H1 (cell line): ENCODE measurements at regions not wholly inside any gene's neighbourhood (a gene's known extent, or its start where the extent isn't known, plus 50 kb on each side); places are given as distances from the start of the nearest gene placed in this dataset.
A peak's percentile ranks its signal among the peaks of the same experiment; 100 is the strongest.

ENCODE experiments used
- CTCF ChIA-PET: fragments of 300-600 bp; sonication (Branson Sonifier 250); formaldehyde crosslinking; loops from one replicate; lab custom pipeline; 2021; ENCODE audit not compliant: partially characterized antibody; lab: Charles Lee
- POLR2A ChIA-PET: fragments of 300-600 bp; sonication (Branson Sonifier 250); formaldehyde crosslinking; loops from one replicate; lab custom pipeline; 2021; ENCODE audit warnings: inconsistent platforms; ENCODE audit not compliant: partially characterized antibody; lab: Charles Lee
- DNase-seq, 2 experiments: peaks; one replicate each; pipeline versions ENCODE4 v3.0.0 to v3.0.0-alpha.2; 2010 to 2022; ENCODE audit warnings: low spot score in 2 of 2, low read depth in 1 of 2, mixed read lengths in 1 of 2
- FAIRE-seq: peaks from 2 replicates; lab custom pipeline; 2011; peaks lifted over from hg19 to GRCh38; lab: Jason Lieb, UNC
- H2AFZ ChIP-seq: 2 replicates; pipeline ENCODE4 v1.8.1; 2012; ENCODE audit warnings: low read length, inconsistent platforms
- H2AK5ac ChIP-seq: 2 replicates; pipeline ENCODE4 v1.6.1; 2013; ENCODE audit warnings: low read depth, low read length
- H2BK120ac ChIP-seq: replicated peaks from 2 replicates; pipeline ENCODE3; 2013; ENCODE audit warnings: low read depth, low read length, inconsistent platforms
- H2BK12ac ChIP-seq: 2 replicates; pipeline ENCODE4 v1.6.1; 2013; ENCODE audit warnings: low read depth, low read length
- H2BK15ac ChIP-seq: 2 replicates; pipeline ENCODE4 v1.6.1; 2013; ENCODE audit warnings: low read length
- H2BK20ac ChIP-seq: 2 replicates; pipeline ENCODE4 v1.6.1; 2013; ENCODE audit warnings: low read length
- H2BK5ac ChIP-seq: 2 replicates; pipeline ENCODE4 v1.6.1; 2013; ENCODE audit warnings: low read depth, low read length
- H3K14ac ChIP-seq: 2 replicates; pipeline ENCODE4 v1.6.1; 2013; ENCODE audit warnings: inconsistent platforms; ENCODE audit not compliant: insufficient read length
- H3K18ac ChIP-seq: 2 replicates; pipeline ENCODE4 v1.6.1; 2013; ENCODE audit warnings: low read length; ENCODE audit errors: extremely low read depth
- H3K23ac ChIP-seq: 2 replicates; pipeline ENCODE4 v1.6.1; 2013; ENCODE audit warnings: inconsistent platforms; ENCODE audit not compliant: insufficient read length
- H3K23me2 ChIP-seq: 2 replicates; pipeline ENCODE4 v1.6.1; 2013; ENCODE audit warnings: low read depth, low read length
- H3K27ac ChIP-seq: 2 replicates; pipeline ENCODE4 v1.6.1; 2011; ENCODE audit warnings: low read depth, low read length, inconsistent platforms
- H3K27me3 ChIP-seq, 4 experiments: replicated peaks in 1 of 4; 1 replicate in 1 of 4; 2 replicates in 3 of 4; pipeline versions ENCODE4 v1.6.1 to v1.8.1; 2011 to 2013; ENCODE audit warnings: low read length in 3 of 4, mild to moderate bottlenecking in 3 of 4, inconsistent platforms in 2 of 4, mixed read lengths in 2 of 4, moderate library complexity in 1 of 4; ENCODE audit not compliant: control insufficient read depth in 3 of 4, insufficient read depth in 3 of 4; ENCODE audit errors: extremely low read depth in 1 of 4
- H3K36me3 ChIP-seq, 4 experiments: 2 replicates each; pipeline versions ENCODE4 v1.6.1 to v1.8.1; 2011 to 2013; ENCODE audit warnings: mild to moderate bottlenecking in 4 of 4, low read length in 3 of 4, moderate library complexity in 2 of 4, control low read depth in 1 of 4, inconsistent platforms in 1 of 4; ENCODE audit not compliant: insufficient read depth in 4 of 4, control insufficient read depth in 2 of 4
- H3K4ac ChIP-seq: replicated peaks from 2 replicates; pipeline ENCODE3; 2013; ENCODE audit warnings: low read length, low read depth, mixed read lengths, inconsistent platforms; ENCODE audit not compliant: insufficient read length
- H3K4me1 ChIP-seq, 4 experiments: replicated peaks in 1 of 4; 1 replicate in 1 of 4; 2 replicates in 3 of 4; pipeline versions ENCODE4 v1.6.1 to v1.8.1; 2011 to 2013; ENCODE audit warnings: low read length in 3 of 4, inconsistent platforms in 2 of 4, mixed read lengths in 1 of 4; ENCODE audit not compliant: insufficient read depth in 4 of 4, control insufficient read depth in 3 of 4
- H3K4me2 ChIP-seq, 2 experiments: 2 replicates each; pipeline versions ENCODE4 v1.6.1 to v1.8.1; 2011 to 2013; ENCODE audit warnings: low read depth in 2 of 2, low read length in 2 of 2, control low read depth in 1 of 2, inconsistent platforms in 1 of 2, mild to moderate bottlenecking in 1 of 2; ENCODE audit not compliant: insufficient read depth in 1 of 2
- H3K4me3 ChIP-seq, 4 experiments: fragments of 200-600, 300-600 bp in 1 of 4; sonication (generic), shearing (Covaris generic), sonication (Bioruptor Twin) in 1 of 4; 2 replicates each; pipeline versions ENCODE4 v1.5.1 to v1.8.1; 2011 to 2016; ENCODE audit warnings: low read length in 4 of 4, low read depth in 3 of 4, control low read depth in 2 of 4, inconsistent platforms in 2 of 4, mild to moderate bottlenecking in 2 of 4, mixed read lengths in 1 of 4, moderate library complexity in 1 of 4; ENCODE audit not compliant: insufficient read depth in 2 of 4; ENCODE audit errors: extremely low read depth in 1 of 4
- H3K56ac ChIP-seq: replicated peaks from 2 replicates; pipeline ENCODE3; 2013; ENCODE audit warnings: low read depth, mild to moderate bottlenecking, mixed read lengths, low read length, inconsistent platforms; ENCODE audit not compliant: insufficient read length
- H3K79me1 ChIP-seq: 2 replicates; pipeline ENCODE4 v1.6.1; 2013; ENCODE audit warnings: low read depth, low read length, control low read depth
- H3K79me2 ChIP-seq, 2 experiments: 2 replicates each; pipeline versions ENCODE4 v1.6.1 to v1.8.1; 2012 to 2013; ENCODE audit warnings: low read length in 2 of 2, mild to moderate bottlenecking in 2 of 2, inconsistent platforms in 1 of 2; ENCODE audit not compliant: insufficient read depth in 2 of 2, control insufficient read depth in 1 of 2
- H3K9ac ChIP-seq, 4 experiments: replicated peaks in 1 of 4; 1 replicate in 1 of 4; 2 replicates in 3 of 4; pipeline versions ENCODE4 v1.6.1 to v1.8.1; 2011 to 2013; ENCODE audit warnings: low read depth in 3 of 4, low read length in 3 of 4, control low read depth in 2 of 4, mild to moderate bottlenecking in 2 of 4, moderate library complexity in 2 of 4, inconsistent platforms in 1 of 4; ENCODE audit errors: extremely low read depth in 1 of 4
- H3K9me3 ChIP-seq, 2 experiments: 2 replicates each; pipeline versions ENCODE4 v1.6.1 to v1.8.1; 2012 to 2013; ENCODE audit warnings: mild to moderate bottlenecking in 2 of 2, moderate library complexity in 2 of 2, control low read depth in 1 of 2, inconsistent platforms in 1 of 2, low read depth in 1 of 2, low read length in 1 of 2, mixed read lengths in 1 of 2; ENCODE audit not compliant: insufficient read depth in 2 of 2
- H4K20me1 ChIP-seq, 2 experiments: replicated peaks in 1 of 2; 2 replicates each; pipeline versions ENCODE3 to v1.8.1; 2011 to 2013; ENCODE audit warnings: inconsistent platforms in 2 of 2, low read length in 2 of 2, mild to moderate bottlenecking in 1 of 2; ENCODE audit not compliant: insufficient read depth in 2 of 2, control insufficient read depth in 1 of 2
- H4K5ac ChIP-seq: 2 replicates; pipeline ENCODE4 v1.6.1; 2013; ENCODE audit warnings: low read length, low read depth, mixed read lengths, inconsistent platforms; ENCODE audit not compliant: insufficient read length
- H4K8ac ChIP-seq: 2 replicates; pipeline ENCODE4 v1.8.0; 2013; ENCODE audit warnings: mild to moderate bottlenecking, moderate library complexity, low read length, inconsistent platforms; ENCODE audit not compliant: insufficient read depth; ENCODE audit errors: extremely low read depth
- H4K91ac ChIP-seq: replicated peaks from 2 replicates; pipeline ENCODE3; 2013; ENCODE audit warnings: low read length, mixed read lengths, inconsistent platforms; ENCODE audit not compliant: insufficient read length
- SIN3A ChIP-seq, 2 experiments: IDR thresholded peaks in 1 of 2; conservative IDR thresholded peaks in 1 of 2; 2 replicates each; pipeline ENCODE4 v1.6.1; 2011 to 2012; ENCODE audit warnings: low read length in 2 of 2, improper control_type of control experiment in 1 of 2, low read depth in 1 of 2, mild to moderate bottlenecking in 1 of 2
- WGBS, 2 experiments: shearing (Covaris generic) in 1 of 2; methylation state at CpG; one replicate each; pipeline versions ENCODE4 v1.1.6 to v1.1.7; 2013 to 2015; ENCODE audit warnings: low lambda C conversion rate in 2 of 2, mixed read lengths in 2 of 2, inconsistent platforms in 1 of 2, low coverage in 1 of 2, missing lambda C conversion rate in 1 of 2; ENCODE audit not compliant: insufficient replicate concordance in 2 of 2, insufficient coverage in 1 of 2, insufficient read length in 1 of 2; ENCODE audit errors: extremely low coverage in 1 of 2, missing lambda C conversion rate in 1 of 2; 5-methylcytosine and 5-hydroxymethylcytosine counted together

DNA sequence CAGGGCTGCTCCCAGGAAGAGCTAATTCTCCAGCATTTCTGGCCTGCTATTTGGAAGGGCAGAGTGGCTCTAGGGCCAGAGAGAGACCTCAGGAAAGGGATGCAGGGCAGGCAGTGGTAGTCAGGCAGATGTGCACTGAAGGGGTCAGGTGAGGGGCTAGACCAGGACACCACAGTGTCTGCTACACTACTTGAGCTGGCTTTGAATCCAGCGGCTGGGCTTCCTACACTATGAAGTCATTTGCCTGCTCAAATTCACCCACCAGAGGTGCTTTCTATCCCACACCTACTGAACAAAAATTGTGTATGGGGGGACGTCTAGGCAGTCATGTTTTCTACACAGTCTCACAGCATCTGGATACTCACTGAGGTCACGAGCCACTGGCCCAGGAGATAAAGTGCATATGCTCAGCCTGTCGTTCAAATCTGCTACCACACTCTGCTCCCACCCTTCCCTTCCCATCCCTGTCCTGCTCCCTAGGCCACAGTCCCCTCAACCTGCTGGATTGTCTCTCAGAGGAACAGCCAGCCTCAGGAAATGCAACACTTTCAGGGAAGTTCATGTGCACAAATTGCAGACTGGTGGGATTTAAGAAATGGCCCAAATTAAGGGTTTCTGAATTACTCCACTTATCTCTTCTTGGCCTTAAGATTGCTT, 49.9 kb upstream of the SLC6A11 start:
- no peaks in the 10 kb centered on the region for H3K23me2 ChIP-seq
- no peak overlapping the region for H2BK20ac ChIP-seq
- H3K27ac ChIP-seq: no peak overlapping the region
- no peak overlapping the region for H2AFZ ChIP-seq
- no peak overlapping the region for H3K4me2 ChIP-seq
- no peak overlapping the region for H3K4ac ChIP-seq
- peaks cover 0 to 7% (median 2%) of the 10 kb centered on the region in 4 experiments; a peak in 3 of 7 replicates for H3K4me1 ChIP-seq
- CTCF ChIA-PET: interaction anchor here (1.3 to 14.4 kb wide), 8 partner anchors 3 to 295 kb away, joined by 3 to 193 read pairs (median 6); no protein-coding TSS in a partner anchor
- no peak overlapping the region for H4K8ac ChIP-seq
- H3K4me3 ChIP-seq: no peak overlapping the region
- no peak overlapping the region for H2BK5ac ChIP-seq
- no peak overlapping the region for H2AK5ac ChIP-seq
- no peak overlapping the region for H2BK15ac ChIP-seq
- WGBS, 2 experiments: 80% methylated on average over 4 of the region's 4 CpGs; no CpG with 5 or more reads in 1 of the 2 experiments
- FAIRE-seq (no peak), DNase-seq (peak in 1 of 2 experiments; percentile 6)
- no peak overlapping the region for H2BK120ac ChIP-seq
- no peak overlapping the region for H2BK12ac ChIP-seq
- no peaks in the 10 kb centered on the region for H3K79me1 ChIP-seq
- no peaks in the 10 kb centered on the region for H3K27me3 ChIP-seq
- H4K20me1 ChIP-seq: no peaks in the 10 kb centered on the region
- H4K91ac ChIP-seq: no peak overlapping the region
- no peak overlapping the region for H3K23ac ChIP-seq
- H3K56ac ChIP-seq: no peak overlapping the region
- H4K5ac ChIP-seq: no peak overlapping the region
- H3K18ac ChIP-seq: no peak overlapping the region
- no peaks in the 10 kb centered on the region for H3K36me3 ChIP-seq
- no peak overlapping the region for H3K14ac ChIP-seq
- POLR2A ChIA-PET: no interaction called here
- no peak overlapping the region for H3K9ac ChIP-seq
- no peaks in the 10 kb centered on the region for H3K79me2 ChIP-seq
- no peaks in the 10 kb centered on the region for H3K9me3 ChIP-seq
- no peak for TF ChIP-seq SIN3A (conservative IDR thresholded peaks at IDR 0.05 in 1 of 2, IDR thresholded peaks at IDR 0.05 in 1 of 2; ENCODE audit: low read depth in 1 of 2, low read length in 2 of 2)
